ENCODE measurements at regions not wholly inside any gene's neighbourhood (a gene's known extent, or its start where the extent isn't known, plus 50 kb on each side); places are given as distances from the start of the nearest gene placed in this dataset.

DNA sequence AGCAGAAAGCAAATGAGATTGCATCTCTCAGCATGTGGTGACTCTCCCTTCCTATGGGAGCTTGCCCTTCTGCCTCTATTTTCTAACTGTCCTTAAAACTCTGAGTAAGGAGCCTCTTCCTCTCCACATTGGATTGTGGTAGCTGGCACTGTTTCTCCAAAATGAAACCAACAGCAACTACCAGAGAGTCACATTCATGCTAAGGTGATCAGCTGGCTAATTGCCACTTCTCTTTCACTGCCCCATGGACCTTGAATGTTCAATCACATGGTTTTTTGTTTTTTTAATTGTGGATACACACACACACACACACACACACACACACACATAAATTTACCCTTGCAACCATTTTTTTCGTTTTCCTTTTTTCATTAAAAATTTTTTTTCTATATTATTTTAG is 154.7 kb upstream of the TSC22D1 start (continued):
- TF ChIP-seq CBX8 (IDR thresholded peaks at IDR 0.05; ENCODE audit: borderline replicate concordance, low read depth, low read length) (no peak), EP300 (IDR thresholded peaks at IDR 0.05; ENCODE audit: borderline replicate concordance in 1 of 2, low read depth in 2 of 2, low read length in 2 of 2) (no peak), KDM4A (IDR thresholded peaks at IDR 0.05; ENCODE audit: low read depth, low read length, severe bottlenecking) (no peak), POU5F1 (IDR thresholded peaks at IDR 0.05; ENCODE audit: low read depth, low read length) (no peak), USF2 (IDR thresholded peaks at IDR 0.05; ENCODE audit: low read length) (no peak), TCF12 (IDR thresholded peaks at IDR 0.05; ENCODE audit: low read depth, low read length) (no peak), SRF (IDR thresholded peaks at IDR 0.05; ENCODE audit: low read depth, low read length) (no peak)
